Stimulated activated naive CD8-positive, alpha-beta T cell treated with anti-CD3 and anti-CD28 coated beads, Interleukin-15, Interleukin-2, amounts not matched to agents 100 U/mL and 50 U/mL, for 24 hours (primary cell): ENCODE measurements at regions not wholly inside any gene's neighbourhood (a gene's known extent, or its start where the extent isn't known, plus 50 kb on each side); places are given as distances from the start of the nearest gene placed in this dataset.
"Not testable (repeated sequence)": the region's sequence is repeated elsewhere in the genome, so short reads cannot be mapped to it uniquely, and the experiment has no call there.

Experiments
- ATAC-seq: fragments of 150-1000 bp; cut with Tn5 transposase; one replicate; pipeline ENCODE4 v1.10.0; 2021
- DNase-seq: peaks from one replicate; pipeline ENCODE4 v3.0.0; 2021

DNA sequence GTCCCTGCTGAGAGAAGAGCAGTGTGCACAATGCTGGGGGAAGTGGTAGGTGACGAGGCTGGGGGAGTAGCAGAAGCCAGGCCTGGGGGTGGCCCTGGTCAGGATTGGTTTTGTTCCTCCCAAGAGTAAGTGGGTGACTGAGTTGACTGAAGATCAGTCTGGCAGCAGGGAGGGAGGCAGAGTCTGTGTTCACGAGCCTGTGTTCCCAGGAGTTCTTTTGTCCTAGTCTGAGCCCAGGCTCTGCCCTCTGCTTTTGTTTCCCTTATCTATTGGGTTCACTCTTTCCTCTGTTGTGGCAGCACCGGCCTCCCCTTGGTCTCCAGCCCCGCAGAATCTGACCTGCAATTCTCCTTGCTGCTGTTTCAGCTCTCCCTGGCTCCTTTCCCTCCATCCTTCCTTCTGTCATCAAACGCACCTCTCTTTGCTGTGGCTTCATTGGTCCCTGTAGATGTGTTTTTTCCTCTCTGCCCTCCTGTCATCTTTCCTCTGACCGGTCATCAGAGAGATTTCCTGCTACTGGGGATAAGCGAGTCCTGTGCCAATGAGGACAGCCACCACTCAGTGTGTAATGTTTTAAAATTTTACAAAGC is 607.4 kb downstream of the KIF4B start:
- DNase-seq (no peak), ATAC-seq (peak; percentile 36)

DNA sequence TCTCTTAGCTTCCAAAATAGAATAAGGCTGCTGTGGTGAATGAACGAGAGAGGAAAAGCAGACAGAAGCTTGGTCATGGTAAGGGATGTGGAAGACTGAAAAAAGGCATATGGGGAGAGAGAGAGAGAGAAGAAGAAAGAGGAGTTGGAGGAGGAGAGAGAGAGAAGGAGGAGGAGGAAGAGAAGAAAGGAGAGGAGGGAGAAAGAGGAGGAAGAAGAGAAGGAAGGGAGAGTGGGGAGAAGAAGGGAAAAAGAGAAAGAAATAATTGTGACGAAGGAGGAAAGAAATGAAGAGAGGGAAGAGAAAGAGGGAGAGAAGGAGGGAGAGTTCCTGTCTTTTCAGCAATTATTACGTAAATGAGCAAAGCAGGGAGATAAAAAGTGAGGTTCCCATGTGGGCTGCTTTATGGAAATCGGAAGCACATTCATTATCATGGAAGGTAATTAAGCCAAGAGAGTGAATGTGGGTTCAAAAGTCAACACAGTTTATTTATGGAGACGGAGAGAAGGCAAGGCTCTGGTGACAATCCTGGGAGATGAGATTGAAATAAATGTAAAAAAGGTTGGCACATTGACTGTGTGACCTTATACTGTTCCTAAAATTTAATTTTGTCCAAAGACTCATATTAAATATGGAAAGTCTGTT is 611.2 kb downstream of the KIF4B start:
- ATAC-seq = no peak
- no peak for DNase-seq

DNA sequence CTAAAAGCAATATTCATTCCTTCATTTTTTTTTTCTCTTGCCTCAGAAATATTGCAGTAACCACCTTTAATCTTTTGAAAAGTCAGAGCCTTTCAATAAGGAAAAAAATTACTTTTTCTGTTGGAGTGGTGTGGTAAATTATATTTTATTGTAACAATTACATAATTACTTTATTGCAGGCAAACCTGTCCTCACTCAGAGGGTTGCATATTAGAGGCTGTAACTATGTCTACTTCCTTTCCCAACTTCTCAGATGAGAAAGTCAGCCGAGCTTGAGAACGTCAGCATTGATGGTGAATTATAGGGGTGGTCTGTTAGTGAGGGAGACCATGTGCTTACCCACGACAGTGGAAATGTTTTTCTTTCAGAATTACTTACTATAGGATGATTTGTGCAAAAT is 611.8 kb downstream of the KIF4B start:
- DNase-seq (no peak), ATAC-seq (no peak)

DNA sequence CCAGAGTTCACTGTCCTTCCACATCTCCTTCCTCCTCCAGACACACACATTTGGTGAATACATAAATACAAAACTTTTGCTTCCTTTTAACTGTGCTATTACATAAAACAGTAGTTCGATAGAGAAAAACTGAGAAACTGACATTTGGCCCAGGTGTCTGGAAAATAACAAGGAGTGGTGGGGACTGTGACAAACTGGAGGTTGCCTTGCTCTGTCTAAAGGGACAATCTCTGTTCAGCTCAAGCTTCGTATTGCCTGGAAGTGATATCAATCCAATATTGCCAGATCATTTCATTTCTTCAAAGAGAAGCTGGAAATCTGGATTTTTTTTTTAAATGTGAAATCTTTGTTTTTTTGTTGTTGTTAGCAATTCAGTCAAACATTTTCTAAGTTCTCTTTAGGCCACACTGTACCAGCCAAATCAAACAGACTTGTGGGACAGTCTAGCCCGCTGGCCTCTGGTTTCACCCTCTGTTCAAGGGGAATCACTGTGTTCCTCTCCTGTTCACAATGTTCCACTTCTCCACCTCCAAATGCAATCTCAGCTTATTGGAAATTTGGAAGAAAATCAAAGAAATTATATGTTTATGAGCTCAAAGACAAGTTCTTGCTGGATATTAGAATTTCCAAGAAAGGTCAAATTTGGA is 612.5 kb downstream of the KIF4B start:
- ATAC-seq (no peak), DNase-seq (no peak)

DNA sequence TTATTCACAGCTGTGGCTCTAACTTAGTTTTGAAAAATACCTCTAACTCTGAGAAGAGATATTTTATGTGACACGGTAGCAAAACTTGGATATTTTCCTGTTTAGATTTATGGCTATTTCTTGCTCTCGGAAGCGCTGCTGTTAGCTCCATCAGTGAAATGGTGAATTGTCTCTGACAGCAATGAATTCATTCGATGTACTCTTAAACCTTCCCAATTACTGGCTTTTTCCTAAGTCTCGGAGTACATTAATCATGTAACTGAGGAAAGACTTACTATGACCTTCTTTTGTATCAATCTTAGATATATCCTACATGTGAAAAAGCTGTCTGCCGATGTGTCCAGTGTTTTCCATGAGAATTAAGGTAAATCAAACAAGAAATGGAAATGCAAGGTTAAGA is 613.0 kb downstream of the KIF4B start:
- DNase-seq (no peak), ATAC-seq (no peak)

DNA sequence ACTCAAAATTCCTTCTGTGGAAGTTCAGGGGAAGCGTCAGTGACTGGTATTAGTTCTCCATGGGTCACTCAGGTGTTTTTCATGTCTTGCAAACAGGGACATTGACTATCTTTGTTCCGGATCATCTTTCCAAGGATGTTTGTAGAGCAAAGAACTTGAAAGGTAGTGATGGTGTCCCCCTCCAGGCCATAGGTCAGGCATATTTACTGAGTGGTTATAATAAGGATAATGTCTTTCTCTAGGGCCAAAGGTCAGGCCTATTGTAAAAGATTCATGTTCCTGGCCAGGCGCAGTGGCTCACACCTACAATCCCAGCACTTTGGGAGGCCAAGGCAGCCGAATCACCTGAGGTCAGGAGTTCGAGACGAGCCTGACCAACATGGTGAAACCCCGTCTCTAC is 614.8 kb downstream of the KIF4B start:
- DNase-seq (no peak), ATAC-seq (no peak)

DNA sequence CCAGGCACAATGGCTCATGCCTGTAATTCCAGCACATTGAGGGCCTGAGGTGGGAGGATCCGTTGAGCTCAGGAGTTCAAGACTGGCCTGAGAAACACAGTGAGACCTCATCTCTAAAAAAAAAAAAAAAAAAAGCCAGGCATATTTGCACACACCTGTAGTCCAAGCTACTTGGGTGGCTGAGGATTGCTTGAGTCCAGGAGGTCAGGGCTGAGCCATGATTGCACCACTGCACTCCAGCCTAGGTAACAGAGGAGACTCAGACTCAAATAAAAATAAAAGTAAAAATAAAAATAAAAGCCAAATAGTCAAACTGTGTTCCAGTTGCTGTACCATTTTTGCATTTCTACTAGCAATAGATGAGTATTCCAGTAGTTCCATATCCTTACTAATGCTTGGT is 616.0 kb downstream of the KIF4B start:
- ATAC-seq = no peak
- no peak for DNase-seq

DNA sequence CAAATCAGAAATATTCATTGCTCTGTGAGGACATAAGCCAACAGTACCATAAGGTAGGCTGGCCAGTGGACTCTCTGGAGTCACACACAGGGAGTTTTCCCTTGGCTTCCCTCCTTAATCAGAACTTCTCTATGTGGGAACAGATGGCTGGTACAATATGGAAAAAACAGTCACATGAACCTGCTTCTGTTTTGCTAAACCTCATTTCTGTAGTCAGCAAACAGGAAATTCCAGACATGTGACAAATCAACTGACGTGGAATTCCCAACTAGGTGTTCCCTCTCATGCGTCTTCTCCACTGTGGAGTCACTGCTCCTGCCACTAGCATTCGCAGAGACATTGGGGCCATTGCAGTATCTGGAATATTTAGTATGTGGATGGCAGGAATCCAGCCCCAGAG is 617.6 kb downstream of the KIF4B start:
- ATAC-seq = no peak
- no peak for DNase-seq

DNA sequence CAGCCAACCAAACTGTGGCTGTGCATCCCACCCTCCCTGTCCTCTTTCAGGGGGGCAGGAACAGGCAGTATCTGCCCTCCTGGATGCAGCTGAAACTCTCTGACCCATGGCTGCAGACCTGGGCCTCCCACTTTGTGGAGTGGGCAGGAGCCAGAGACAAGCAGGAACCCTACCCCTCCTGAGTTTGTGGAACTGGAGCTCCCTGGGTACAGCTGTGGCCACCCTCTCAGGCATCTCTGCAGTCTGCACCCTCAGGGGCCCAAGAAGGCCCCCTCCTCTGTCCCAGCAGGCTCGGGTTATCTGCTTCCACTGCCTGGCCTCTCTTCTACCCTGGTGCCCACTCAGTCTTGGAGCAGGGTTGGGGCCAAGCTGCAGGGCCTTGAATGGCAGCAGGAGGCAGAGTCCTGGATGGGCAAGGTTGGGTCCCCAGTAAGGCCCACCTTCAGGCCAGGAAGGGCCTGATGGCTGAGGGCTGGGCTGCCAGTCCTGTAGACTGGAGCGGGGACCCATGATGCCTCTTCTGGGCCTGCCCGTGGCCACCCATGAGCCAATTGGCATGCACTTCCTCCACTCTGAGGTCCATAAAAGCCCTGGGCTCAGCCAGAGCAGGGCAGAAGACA is 619.9 kb downstream of the KIF4B start:
- DNase-seq = no peak
- no peak for ATAC-seq

DNA sequence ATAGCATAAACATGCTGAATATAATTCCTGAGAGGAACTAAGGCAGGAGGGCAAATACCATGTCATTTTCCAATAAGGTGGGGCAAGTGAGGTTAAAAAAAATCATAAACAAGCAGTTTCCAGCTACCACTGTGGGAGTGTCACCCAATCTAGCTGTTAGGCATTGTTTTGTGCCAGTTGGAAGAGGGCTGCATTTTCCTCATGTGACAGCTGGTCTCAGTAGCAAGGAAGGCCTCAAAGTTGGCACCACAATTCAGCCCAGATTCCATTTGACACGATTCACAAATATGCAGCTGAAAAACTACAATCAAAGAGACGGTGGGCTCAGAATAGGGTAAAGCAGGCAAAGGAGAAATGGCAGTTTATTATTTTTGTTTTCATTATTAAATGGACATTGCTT is 636.1 kb downstream of the KIF4B start:
- no peak for ATAC-seq
- no peak for DNase-seq

DNA sequence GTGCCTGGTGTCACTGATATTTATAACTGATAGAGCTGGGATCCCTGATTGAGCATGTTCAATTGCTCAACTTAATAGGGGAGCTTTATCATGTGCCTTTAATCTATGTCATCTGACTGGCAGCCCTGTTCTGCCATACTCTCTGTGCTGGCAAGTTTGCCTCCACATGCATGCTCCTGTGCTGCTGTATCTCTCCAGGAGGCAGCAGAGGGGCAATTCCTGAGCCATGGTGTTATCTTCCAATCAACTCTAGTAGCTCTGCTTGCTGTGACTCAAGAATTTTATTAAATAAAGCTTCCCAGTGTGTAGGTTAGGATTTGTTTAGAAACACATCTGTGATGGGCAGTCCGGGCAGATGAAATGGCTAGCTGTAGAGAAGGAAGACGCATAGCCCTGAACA is 642.0 kb downstream of the KIF4B start:
- no peak for ATAC-seq
- DNase-seq = no peak

DNA sequence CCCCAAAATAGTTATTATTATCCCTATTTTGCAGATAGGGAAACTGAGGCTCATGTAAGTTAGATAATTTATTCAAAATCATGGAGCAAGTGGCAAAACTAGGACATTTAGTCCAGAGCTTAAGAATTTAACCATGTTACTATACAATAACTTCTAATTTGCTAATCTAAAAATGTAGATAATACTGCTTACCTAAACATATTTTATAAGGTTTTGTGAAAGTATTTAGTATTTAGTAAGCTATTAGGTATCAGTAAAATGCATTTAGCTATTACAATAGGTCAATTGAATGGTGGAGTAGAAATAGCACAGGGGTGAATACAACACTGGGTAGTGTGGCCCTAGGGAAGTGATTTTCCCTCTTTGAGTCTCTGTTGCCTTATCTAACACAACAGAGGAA is 648.3 kb downstream of the KIF4B start:
- no peak for ATAC-seq
- no peak for DNase-seq

DNA sequence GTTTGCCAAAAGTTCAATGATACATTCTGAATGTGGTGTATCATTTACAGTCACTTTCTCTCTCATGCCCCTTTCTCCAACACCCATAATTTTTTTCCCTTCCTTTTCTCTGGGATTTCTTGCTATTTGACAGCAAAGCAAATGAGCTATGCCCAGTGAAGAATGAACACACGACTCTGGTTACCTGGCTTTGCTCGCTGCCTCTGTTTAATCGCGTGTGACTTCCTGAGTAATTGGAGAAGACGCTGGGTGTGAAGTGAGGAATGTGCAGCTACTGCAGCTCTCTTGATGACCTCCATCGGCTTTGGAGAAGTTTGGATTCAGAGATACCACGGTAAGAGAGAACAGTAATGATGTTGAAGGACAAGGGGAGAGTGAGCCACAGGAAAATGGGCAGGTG is 651.8 kb downstream of the KIF4B start:
- no peak for ATAC-seq
- no peak for DNase-seq

DNA sequence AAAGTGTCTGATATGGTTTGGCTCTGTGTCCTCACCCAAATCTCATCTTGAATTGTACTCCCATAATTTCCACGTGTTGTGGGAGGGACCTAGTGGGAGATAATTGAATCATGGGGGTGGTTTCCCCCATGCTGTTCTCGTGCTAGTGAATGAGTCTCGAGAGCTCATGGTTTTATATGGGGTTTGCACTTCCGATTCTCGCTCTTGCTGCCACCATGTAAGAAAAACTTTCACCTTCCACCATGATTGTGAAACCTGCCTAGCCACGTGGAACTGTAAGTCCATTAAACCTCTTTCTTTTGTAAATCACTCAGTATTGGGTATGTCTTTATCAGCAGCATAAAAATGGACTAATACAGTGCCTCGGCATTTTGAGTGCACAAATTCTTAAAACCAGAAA is 655.0 kb upstream of the SGCD start:
- not testable (repeated sequence) for DNase-seq, ATAC-seq

DNA sequence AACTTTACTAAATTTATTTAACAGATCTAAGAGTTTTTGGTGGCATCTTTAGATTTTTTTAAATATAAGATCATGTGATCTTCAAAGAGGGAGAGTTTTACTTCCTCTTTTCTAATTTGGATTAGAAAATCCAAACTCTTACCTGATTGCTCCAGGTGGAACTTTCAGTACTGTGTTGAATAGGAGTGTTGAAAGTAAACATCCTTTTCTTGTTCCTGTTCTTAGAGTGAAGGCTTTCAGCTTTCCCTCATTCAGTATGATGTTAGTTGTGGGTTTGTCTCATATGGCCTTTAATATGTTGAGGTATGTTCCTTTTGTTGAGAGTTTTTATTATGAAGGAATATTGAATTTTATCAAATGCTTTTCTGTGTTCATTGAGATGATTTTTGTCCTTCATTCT is 650.0 kb upstream of the SGCD start:
- DNase-seq (no peak), ATAC-seq (no peak)

DNA sequence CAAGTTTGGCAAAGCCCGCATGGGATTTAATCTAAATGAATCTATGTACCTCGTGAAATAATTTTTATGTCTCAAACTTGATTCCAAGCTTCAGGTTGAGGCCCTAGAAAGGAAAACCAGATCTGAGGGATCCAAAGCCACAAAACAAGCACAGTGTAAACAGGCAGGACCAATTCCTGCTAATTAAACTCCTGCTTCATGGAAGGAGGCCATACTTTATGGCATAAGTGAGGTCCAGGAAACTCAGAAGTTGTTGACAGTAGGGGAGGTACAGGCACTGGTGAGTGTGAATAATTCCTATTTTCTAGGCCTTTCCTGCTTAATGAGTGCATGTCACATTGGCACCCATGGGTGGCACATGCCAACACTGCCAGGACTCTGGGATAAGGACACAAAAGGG is 648.6 kb upstream of the SGCD start:
- DNase-seq (no peak), ATAC-seq (no peak)

DNA sequence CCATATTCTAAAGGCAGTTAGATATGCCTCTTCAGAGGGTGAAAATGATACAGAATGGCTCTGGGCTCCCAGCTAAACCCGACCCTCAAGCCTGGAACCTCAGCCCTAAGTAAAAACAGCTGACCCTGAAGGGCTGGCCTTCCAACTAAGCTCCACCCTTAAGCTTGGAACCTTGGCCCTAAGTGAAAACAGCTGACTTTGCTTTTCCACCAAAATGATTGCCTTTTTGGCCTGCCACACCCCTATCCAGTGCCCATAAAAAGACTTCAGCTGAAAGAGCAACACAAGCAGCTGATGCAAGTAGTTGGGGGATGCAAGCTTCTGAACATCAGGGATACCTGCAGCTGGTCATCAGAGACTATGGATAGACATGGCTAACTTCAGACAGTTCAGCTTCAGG is 647.4 kb upstream of the SGCD start:
- DNase-seq = no peak
- ATAC-seq = no peak

DNA sequence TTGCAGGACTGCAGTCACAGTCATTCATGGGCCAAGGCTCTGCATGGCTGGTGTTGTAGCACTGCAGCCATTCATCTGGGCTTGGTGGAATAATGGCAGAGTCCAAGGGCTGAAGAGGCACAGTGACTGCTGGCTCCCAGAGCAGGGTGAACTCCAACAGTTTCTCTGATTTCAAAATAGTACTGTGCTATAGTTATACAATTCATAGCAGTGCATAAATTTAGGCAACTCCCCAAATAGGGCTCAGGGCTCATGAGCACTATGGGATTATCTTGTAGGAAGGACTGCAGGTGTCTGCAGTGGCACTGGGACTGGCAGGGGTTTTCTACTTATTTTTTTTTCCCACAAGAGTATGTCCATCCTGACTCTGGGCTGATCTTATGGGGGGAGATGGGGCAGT is 642.5 kb upstream of the SGCD start:
- DNase-seq (no peak), ATAC-seq (no peak)

DNA sequence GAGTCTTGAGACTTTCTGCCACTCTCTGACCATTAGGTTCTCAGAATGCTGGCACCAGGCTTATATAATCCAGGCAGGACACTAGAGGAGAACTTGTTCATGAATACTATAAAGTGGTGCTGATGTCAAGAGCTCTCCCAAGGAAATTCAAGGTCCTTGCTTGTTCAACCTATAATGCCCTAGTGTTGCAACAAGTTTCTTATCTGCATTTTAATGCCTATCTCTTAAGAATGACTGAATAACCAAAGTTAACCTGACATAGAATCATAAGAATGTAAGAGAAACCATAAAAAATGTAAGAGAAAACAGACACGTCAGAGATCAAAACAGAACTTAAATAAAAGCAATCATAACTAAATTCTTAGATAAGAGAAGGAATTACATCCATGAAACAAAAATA is 640.8 kb upstream of the SGCD start:
- DNase-seq (no peak), ATAC-seq (no peak)

DNA sequence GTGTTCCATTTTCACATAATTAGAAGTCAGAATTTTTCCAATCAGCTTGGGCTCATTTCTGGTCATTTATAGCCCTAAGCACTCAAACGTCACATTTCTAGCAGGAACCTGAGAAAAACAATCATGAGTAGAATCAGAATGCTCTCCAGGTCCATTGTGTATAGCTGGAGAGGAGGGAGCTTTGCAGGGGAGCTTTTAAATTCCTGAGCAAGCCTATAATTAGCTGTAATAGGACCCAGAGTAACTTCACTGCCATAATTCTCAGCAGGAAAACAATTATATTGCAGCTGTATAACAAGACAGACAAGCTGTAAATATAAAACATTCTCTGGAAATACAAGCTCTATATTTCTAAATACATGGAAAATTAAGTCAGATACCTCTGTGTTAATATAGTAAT is 637.6 kb upstream of the SGCD start:
- DNase-seq (no peak), ATAC-seq (no peak)

DNA sequence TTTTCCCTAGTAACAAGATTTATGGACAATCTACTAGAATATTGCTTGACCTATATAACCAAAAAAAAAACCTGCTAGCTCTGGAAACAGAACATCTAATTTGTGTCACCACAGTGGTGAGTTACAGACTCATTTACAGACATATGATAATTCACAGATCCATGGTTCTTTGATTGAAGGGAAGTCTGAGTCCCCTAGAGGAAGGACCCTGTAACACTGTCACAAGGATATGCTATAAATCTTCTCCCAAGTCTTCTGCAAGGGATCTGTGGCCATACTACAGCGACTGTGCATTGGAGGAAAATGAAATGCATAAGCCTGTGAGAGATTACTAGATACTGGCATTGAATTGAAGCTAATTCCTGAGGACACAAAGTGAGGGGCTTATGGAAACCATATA is 630.6 kb upstream of the SGCD start:
- ATAC-seq = no peak
- DNase-seq = no peak

DNA sequence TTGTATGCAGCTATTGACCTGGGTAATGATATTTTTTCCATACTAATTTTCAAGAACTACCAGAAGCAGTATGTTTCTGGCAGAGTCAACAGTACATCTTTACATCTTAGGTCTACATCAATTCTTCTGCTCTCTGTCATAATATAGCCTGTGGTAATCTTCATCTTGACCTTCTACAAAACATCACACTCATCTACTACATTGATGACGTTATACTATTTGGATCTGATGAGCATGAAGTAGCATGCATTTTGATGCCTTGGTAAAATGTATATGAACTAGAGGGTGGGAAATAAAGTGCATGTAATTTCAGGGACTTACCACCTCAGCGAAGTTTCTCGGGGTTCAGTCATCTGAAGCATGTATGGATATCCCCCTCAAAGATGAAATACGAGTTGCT is 629.7 kb upstream of the SGCD start:
- ATAC-seq = no peak

DNA sequence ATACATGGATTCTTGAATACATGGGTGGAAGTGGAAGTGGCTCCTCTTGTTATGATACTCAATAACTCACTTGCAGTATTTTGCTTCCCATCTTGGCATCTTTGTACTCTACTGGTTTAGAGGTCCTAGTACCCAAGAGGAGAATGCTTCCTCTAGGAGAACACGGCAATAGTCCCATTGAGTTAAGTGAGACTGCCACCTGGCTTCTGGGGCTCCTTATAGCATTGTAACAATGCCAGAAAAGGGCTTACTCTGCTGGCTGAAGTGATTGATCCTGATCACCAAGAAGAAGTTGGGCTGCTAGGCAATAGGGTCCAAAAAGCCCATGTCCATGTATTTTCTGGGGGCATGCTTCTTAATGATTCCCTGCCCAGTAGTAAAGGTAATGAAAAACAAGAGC is 627.6 kb upstream of the SGCD start:
- ATAC-seq (no peak), DNase-seq (no peak)

More for the DNA sequence above, 629.7 kb upstream of the SGCD start:
- no peak for DNase-seq

DNA sequence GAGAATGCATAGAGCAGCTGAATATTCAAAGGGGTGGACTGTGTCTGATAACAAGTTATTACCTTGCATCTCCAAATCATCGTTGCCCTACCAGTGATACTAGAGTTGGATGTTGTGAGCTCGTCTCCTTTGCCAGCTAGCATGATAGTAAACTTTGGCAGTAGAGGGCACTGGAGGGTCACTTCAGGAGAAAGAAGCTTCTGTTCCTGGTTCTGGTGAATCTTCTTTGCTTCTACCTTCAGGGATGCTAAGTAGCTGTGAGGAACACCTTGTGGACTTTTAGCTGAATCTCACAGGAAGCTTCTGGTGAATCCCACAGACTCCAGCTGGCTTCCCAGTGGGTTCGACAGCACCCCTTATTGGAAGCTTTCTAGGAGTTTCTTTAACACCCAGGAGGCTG is 626.6 kb upstream of the SGCD start:
- no peak for DNase-seq

More for the DNA sequence above, 626.6 kb upstream of the SGCD start:
- no peak for ATAC-seq
